GM23338 (cell line): ENCODE measurements at regions not wholly inside any gene's neighbourhood (a gene's known extent, or its start where the extent isn't known, plus 50 kb on each side); places are given as distances from the start of the nearest gene placed in this dataset.

ENCODE experiments used
- ATAC-seq: fragments of 200-7000 bp; cut with Tn5 transposase; 3 replicates; pipeline ENCODE4 v1.9.1; 2020
- DNase-seq: peaks from one replicate; pipeline ENCODE4 v3.0.0-alpha.2; 2015; ENCODE audit warnings: low spot score
- H2AFZ ChIP-seq: fragments of 200-600 bp; sonication (generic); 2 replicates; pipeline ENCODE4 v1.8.0; 2016; ENCODE audit warnings: antibody characterized with exemption, mild to moderate bottlenecking, moderate library complexity
- H3F3A ChIP-seq: fragments of 200-600 bp; sonication (generic); replicated peaks from 2 replicates; pipeline ENCODE4 v1.8.0; 2017; ENCODE audit warnings: antibody characterized with exemption, mixed run types, low read depth
- H3K27ac ChIP-seq: fragments of 200-600 bp; sonication (generic); 2 replicates; pipeline ENCODE4 v1.6.1; 2016; ENCODE audit warnings: low read depth
- H3K27me3 ChIP-seq: fragments of 200-600 bp; sonication (generic); 2 replicates; pipeline ENCODE4 v1.8.0; 2016; ENCODE audit warnings: mild to moderate bottlenecking, mixed run types, moderate library complexity; ENCODE audit not compliant: insufficient read depth
- H3K36me3 ChIP-seq: fragments of 200-600 bp; sonication (generic); 2 replicates; pipeline ENCODE4 v1.8.0; 2016; ENCODE audit warnings: mild to moderate bottlenecking; ENCODE audit not compliant: insufficient read depth
- H3K4me1 ChIP-seq: fragments of 200-600 bp; sonication (generic); 2 replicates; pipeline ENCODE4 v1.8.0; 2016; ENCODE audit warnings: mild to moderate bottlenecking, moderate library complexity; ENCODE audit not compliant: insufficient read depth
- H3K4me2 ChIP-seq: fragments of 200-600 bp; sonication (generic); 2 replicates; pipeline ENCODE4 v1.7.1; 2017; ENCODE audit warnings: mixed run types
- H3K4me3 ChIP-seq: fragments of 200-600 bp; sonication (generic); 2 replicates; pipeline ENCODE4 v1.6.1; 2016; ENCODE audit warnings: mixed run types
- H3K79me2 ChIP-seq: fragments of 200-600 bp; sonication (generic); replicated peaks from 2 replicates; pipeline ENCODE4 v1.8.0; 2017; ENCODE audit warnings: mild to moderate bottlenecking; ENCODE audit not compliant: insufficient read depth
- H3K9me2 ChIP-seq: fragments of 200-600 bp; sonication (generic); 2 replicates; pipeline ENCODE4 v1.8.0; 2017; ENCODE audit not compliant: insufficient read depth
- H4K20me1 ChIP-seq: fragments of 200-600 bp; sonication (generic); replicated peaks from 2 replicates; pipeline ENCODE4 v1.8.0; 2017; ENCODE audit warnings: mild to moderate bottlenecking; ENCODE audit not compliant: insufficient read depth
- H3K27ac Mint-ChIP-seq: 2 replicates; pipeline ENCODE4 v1.8.0; 2020; ENCODE audit warnings: inconsistent platforms, mild to moderate bottlenecking, moderate library complexity, mixed read lengths
- H3K27me3 Mint-ChIP-seq: 3 replicates; pipeline ENCODE4 v1.8.0; 2022; ENCODE audit warnings: low read depth, mild to moderate bottlenecking, moderate library complexity, mixed read lengths, inconsistent platforms; ENCODE audit not compliant: insufficient read depth, poor library complexity
- H3K36me3 Mint-ChIP-seq: 3 replicates; pipeline ENCODE4 v1.8.0; 2021; ENCODE audit warnings: low read depth, mild to moderate bottlenecking, inconsistent platforms, moderate library complexity, mixed read lengths
- H3K4me1 Mint-ChIP-seq: 3 replicates; pipeline ENCODE4 v1.8.0; 2020; ENCODE audit warnings: mild to moderate bottlenecking, inconsistent platforms, mixed read lengths
- H3K4me3 Mint-ChIP-seq: 3 replicates; pipeline ENCODE4 v1.8.0; 2021; ENCODE audit warnings: moderate library complexity, mild to moderate bottlenecking, inconsistent platforms, mixed read lengths
- H3K9me3 Mint-ChIP-seq: 3 replicates; pipeline ENCODE4 v1.8.0; 2020; ENCODE audit warnings: moderate library complexity, mild to moderate bottlenecking, inconsistent platforms, mixed read lengths
- CTCF ChIP-seq, 2 experiments: fragments of 200-600 bp in 1 of 2; sonication (generic) in 1 of 2; conservative IDR thresholded peaks; 2 replicates each; pipeline versions ENCODE4 v1.5.1 to v1.6.1; 2016 to 2017; ENCODE audit warnings: antibody characterized with exemption in 2 of 2, low read depth in 2 of 2, mild to moderate bottlenecking in 2 of 2, moderate library complexity in 1 of 2
- JUNB ChIP-seq: IDR thresholded peaks from one replicate; pipeline ENCODE4 v1.6.1; 2016; ENCODE audit warnings: antibody characterized with exemption; ENCODE audit not compliant: unreplicated experiment
- NANOG ChIP-seq: IDR thresholded peaks from 2 replicates; pipeline ENCODE4 v1.6.1; 2016; ENCODE audit warnings: antibody characterized with exemption, borderline replicate concordance
- POLR2AphosphoS5 ChIP-seq: IDR thresholded peaks from 2 replicates; pipeline ENCODE4 v1.6.1; 2016; ENCODE audit warnings: antibody characterized with exemption, low read depth
- STAT1 ChIP-seq: IDR thresholded peaks from one replicate; pipeline ENCODE4 v1.6.1; 2016; ENCODE audit warnings: antibody characterized with exemption; ENCODE audit not compliant: unreplicated experiment

GRCh38 chr3:167892205-167892604 lies 156.7 kb downstream of the SERPINI1 start:
- ATAC-seq = no peak
- no peak overlapping the region for H3K27ac Mint-ChIP-seq
- H3K79me2 ChIP-seq = no peaks in the 10 kb centered on the region

GRCh38 chr3:167887096-167887495 lies 151.6 kb downstream of the SERPINI1 start:
- H3K36me3 ChIP-seq = no peaks in the 10 kb centered on the region
- peaks cover 2% of the 10 kb centered on the region for H3K27me3 Mint-ChIP-seq

More at GRCh38 chr3:167892205-167892604, 156.7 kb downstream of the SERPINI1 start:
- Mint-ChIP-seq H3K9me3 (no peaks in the 10 kb centered on the region), H3K4me1 (0 out of 3 replicates have a peak, but pooled peaks cover 3% of the 10 kb centered on the region), H3K4me3 (no peak overlapping the region), H3K27me3 (no peaks in the 10 kb centered on the region), H3K36me3 (no peaks in the 10 kb centered on the region)
- no peak overlapping the region for H3K4me3 ChIP-seq
- H3K36me3 ChIP-seq = no peaks in the 10 kb centered on the region
- no peak overlapping the region for H2AFZ ChIP-seq
- TF ChIP-seq JUNB (no peak), CTCF (conservative IDR thresholded peaks at IDR 0.05; ENCODE audit: low read depth in 2 of 2) (no peak), STAT1 (no peak)
- no peak overlapping the region for H3K4me2 ChIP-seq
- H3K27me3 ChIP-seq = no peaks in the 10 kb centered on the region
- H3K9me2 ChIP-seq = no peaks in the 10 kb centered on the region
- H4K20me1 ChIP-seq = no peaks in the 10 kb centered on the region
- no peaks in the 10 kb centered on the region for H3F3A ChIP-seq
- DNase-seq = no peak
- no peaks in the 10 kb centered on the region; the same call in 1 of the 2 replicates for H3K4me1 ChIP-seq
- H3K27ac ChIP-seq = no peak overlapping the region

GRCh38 chr3:167886690-167887089 lies 151.2 kb downstream of the SERPINI1 start:
- H3K36me3 ChIP-seq = no peaks in the 10 kb centered on the region
- Mint-ChIP-seq H3K36me3 (no peaks in the 10 kb centered on the region), H3K27ac (peak overlapping the region; percentile 82), H3K4me3 (no peak overlapping the region), H3K27me3 (peaks cover 2% of the 10 kb centered on the region), H3K9me3 (no peaks in the 10 kb centered on the region), H3K4me1 (peaks cover 6% of the 10 kb centered on the region)
- no peak overlapping the region for H3K4me3 ChIP-seq
- ATAC-seq = no peak
- no peaks in the 10 kb centered on the region for H3K27me3 ChIP-seq
- no peaks in the 10 kb centered on the region for H3K79me2 ChIP-seq
- no peak overlapping the region for H3K27ac ChIP-seq
- H4K20me1 ChIP-seq = no peaks in the 10 kb centered on the region
- no peaks in the 10 kb centered on the region for H3F3A ChIP-seq
- no peak for DNase-seq
- no peak for TF ChIP-seq POLR2AphosphoS5
- TF ChIP-seq CTCF (conservative IDR thresholded peaks at IDR 0.05; ENCODE audit: low read depth in 2 of 2) = no peak
- peak overlapping the region; percentile 34; the same call in 1 of the 2 replicates for H2AFZ ChIP-seq
- no peak overlapping the region for H3K4me2 ChIP-seq
- H3K4me1 ChIP-seq = no peaks in the 10 kb centered on the region
- no peaks in the 10 kb centered on the region for H3K9me2 ChIP-seq

More at GRCh38 chr3:167887096-167887495, 151.6 kb downstream of the SERPINI1 start:
- ATAC-seq (no peak), DNase-seq (no peak)
- TF ChIP-seq NANOG = no peak
- no peaks in the 10 kb centered on the region for H3K4me1 ChIP-seq
- Mint-ChIP-seq H3K27ac (no peak overlapping the region), H3K4me3 (no peak overlapping the region), H3K4me1 (peaks cover 6% of the 10 kb centered on the region), H3K36me3 (no peaks in the 10 kb centered on the region), H3K9me3 (no peaks in the 10 kb centered on the region)
- no peak overlapping the region for H3K27ac ChIP-seq
- no peaks in the 10 kb centered on the region for H3K79me2 ChIP-seq
- H3K27me3 ChIP-seq = no peaks in the 10 kb centered on the region
- H3K4me3 ChIP-seq = no peak overlapping the region
- H3K4me2 ChIP-seq = no peak overlapping the region
- H2AFZ ChIP-seq = peak overlapping the region; percentile 34; the same call in 1 of the 2 replicates
- H4K20me1 ChIP-seq = no peaks in the 10 kb centered on the region
- no peaks in the 10 kb centered on the region for H3F3A ChIP-seq
- H3K9me2 ChIP-seq = no peaks in the 10 kb centered on the region
